SK-N-SH (cell line): ENCODE measurements at regions not wholly inside any gene's neighbourhood (a gene's known extent, or its start where the extent isn't known, plus 50 kb on each side); places are given as distances from the start of the nearest gene placed in this dataset.

Experiments
- CTCF ChIA-PET: fragments of 300-600, 350-600 bp; formaldehyde crosslinking; extraction: SDS; loops from one replicate; lab custom pipeline; 2021; lab: Yijun Ruan, JAX
- POLR2A ChIA-PET: fragments of 350-600 bp; sonication (Branson Sonifier 250); formaldehyde crosslinking; extraction: SDS; loops from one replicate; lab custom pipeline; 2020; ENCODE audit warnings: antibody characterized with exemption, inconsistent platforms; lab: Yijun Ruan, JAX
- DNase-seq: peaks from one replicate; pipeline ENCODE4 v3.0.0; 2012
- H2AFZ ChIP-seq: fragments of 200-600 bp; sonication (generic); 2 replicates; pipeline ENCODE4 v1.8.1; 2016; ENCODE audit warnings: antibody characterized with exemption, mild to moderate bottlenecking, low read depth
- H3F3A ChIP-seq: fragments of 200-600 bp; sonication (generic); replicated peaks from 2 replicates; pipeline ENCODE3; 2016; ENCODE audit warnings: antibody characterized with exemption, mild to moderate bottlenecking; ENCODE audit not compliant: insufficient read depth
- H3K27ac ChIP-seq, 2 experiments: fragments of 200-500 bp in 1 of 2; fragments of 200-600 bp in 1 of 2; sonication (Bioruptor generic) in 1 of 2; sonication (generic), shearing (Covaris generic) in 1 of 2; 2 replicates each; pipeline versions ENCODE4 v1.5.1 to v1.6.1; 2014 to 2016; ENCODE audit warnings: low read depth in 2 of 2, inconsistent platforms in 1 of 2, low read length in 1 of 2, mild to moderate bottlenecking in 1 of 2, mixed read lengths in 1 of 2
- H3K27me3 ChIP-seq: fragments of 200-600 bp; sonication (generic), shearing (Covaris generic); 2 replicates; pipeline ENCODE4 v1.6.1; 2016; ENCODE audit warnings: mixed run types; ENCODE audit not compliant: insufficient read depth
- H3K36me3 ChIP-seq, 2 experiments: fragments of 200-500 bp in 1 of 2; fragments of 200-600 bp in 1 of 2; sonication (Bioruptor generic) in 1 of 2; sonication (generic) in 1 of 2; replicated peaks in 1 of 2; 2 replicates each; pipeline versions ENCODE3 to v1.5.1; 2014 to 2016; ENCODE audit warnings: low read length in 1 of 2, mild to moderate bottlenecking in 1 of 2; ENCODE audit not compliant: insufficient read depth in 2 of 2, control insufficient read depth in 1 of 2
- H3K4me1 ChIP-seq, 2 experiments: fragments of 200-500 bp in 1 of 2; fragments of 200-600 bp in 1 of 2; sonication (Bioruptor generic) in 1 of 2; sonication (generic), shearing (Covaris generic) in 1 of 2; 2 replicates each; pipeline versions ENCODE4 v1.5.1 to v1.6.1; 2014 to 2016; ENCODE audit warnings: low read depth in 1 of 2, low read length in 1 of 2, mixed run types in 1 of 2; ENCODE audit not compliant: insufficient read depth in 2 of 2, control insufficient read depth in 1 of 2
- H3K4me2 ChIP-seq: fragments of 200-600 bp; sonication (generic), shearing (Covaris generic); 2 replicates; pipeline ENCODE4 v1.6.1; 2017; ENCODE audit warnings: mixed run types
- H3K4me3 ChIP-seq, 2 experiments: fragments of 200-500 bp in 1 of 2; fragments of 200-600 bp in 1 of 2; sonication (Bioruptor generic) in 1 of 2; sonication (generic), shearing (Covaris generic) in 1 of 2; 2 replicates each; pipeline versions ENCODE4 v1.5.1 to v1.8.1; 2014 to 2016; ENCODE audit warnings: low read depth in 2 of 2, inconsistent platforms in 1 of 2, low read length in 1 of 2, mild to moderate bottlenecking in 1 of 2, mixed read lengths in 1 of 2, moderate library complexity in 1 of 2
- H3K79me2 ChIP-seq: fragments of 200-600 bp; sonication (generic); 2 replicates; pipeline ENCODE4 v1.8.1; 2017; ENCODE audit warnings: mild to moderate bottlenecking; ENCODE audit not compliant: insufficient read depth
- H3K9ac ChIP-seq: fragments of 200-600 bp; sonication (generic); 2 replicates; pipeline ENCODE4 v1.6.1; 2017; ENCODE audit warnings: mixed run types
- H3K9me2 ChIP-seq: fragments of 200-600 bp; sonication (generic); 2 replicates; pipeline ENCODE4 v1.6.1; 2017; ENCODE audit warnings: mixed run types
- H3K9me3 ChIP-seq: fragments of 200-600 bp; sonication (generic); 2 replicates; pipeline ENCODE4 v1.6.1; 2017; ENCODE audit warnings: mixed run types, mild to moderate bottlenecking, moderate library complexity
- H4K20me1 ChIP-seq: fragments of 200-600 bp; sonication (generic); 2 replicates; pipeline ENCODE4 v1.6.1; 2017; ENCODE audit warnings: mild to moderate bottlenecking, mixed run types; ENCODE audit not compliant: insufficient read depth
- FOXJ3 ChIP-seq: sonication (generic); formaldehyde crosslinking; IDR thresholded peaks from 2 replicates; pipeline ENCODE4 v1.5.1; 2020; ENCODE audit warnings: mild to moderate bottlenecking, missing genetic modification reagents
- FOXM1 ChIP-seq: IDR thresholded peaks from 2 replicates; pipeline ENCODE4 v1.4.0; 2012; ENCODE audit warnings: low read depth, mild to moderate bottlenecking
- MXI1 ChIP-seq: IDR thresholded peaks from 2 replicates; pipeline ENCODE4 v1.6.1; 2012; ENCODE audit warnings: mild to moderate bottlenecking, low read depth, low read length, improper control_type of control experiment
- PBX3 ChIP-seq: IDR thresholded peaks from 2 replicates; pipeline ENCODE4; 2012
- RCOR1 ChIP-seq: fragments of 150-350 bp; IDR thresholded peaks from 2 replicates; pipeline ENCODE4 v1.6.1; 2017; ENCODE audit warnings: antibody characterized with exemption, low read length
- YY1 ChIP-seq: IDR thresholded peaks from 2 replicates; pipeline ENCODE4 v1.4.0; 2012; ENCODE audit warnings: low read depth, mild to moderate bottlenecking
- ZBTB33 ChIP-seq: IDR thresholded peaks from 2 replicates; pipeline ENCODE4 v1.4.0; 2012; ENCODE audit warnings: low read depth, borderline replicate concordance
- WGBS: methylation state at CpG from one replicate; pipeline ENCODE4 v1.1.6; 2017; ENCODE audit warnings: low lambda C conversion rate; 5-methylcytosine and 5-hydroxymethylcytosine counted together

- H3K9me3 ChIP-seq = no peaks in the 10 kb centered on the region
- H3K9ac ChIP-seq = no peak overlapping the region
- H4K20me1 ChIP-seq = no peaks in the 10 kb centered on the region
- H3K27me3 ChIP-seq = peaks cover 75% of the 10 kb centered on the region
- H3K36me3 ChIP-seq = no peaks in the 10 kb centered on the region
- no peaks in the 10 kb centered on the region for H3K9me2 ChIP-seq
- WGBS = 16% methylated on average over 17 of the region's 20 CpGs
- H3K27ac ChIP-seq = no peak overlapping the region
- no peaks in the 10 kb centered on the region for H3K79me2 ChIP-seq
- ChIA-PET POLR2A (no interaction called here), CTCF (no interaction called here)
- no peak overlapping the region for H3K4me3 ChIP-seq
- DNase-seq = no peak
- no peaks in the 10 kb centered on the region for H3F3A ChIP-seq
- H3K4me1 ChIP-seq = no peaks in the 10 kb centered on the region
- no peak overlapping the region for H2AFZ ChIP-seq
- TF ChIP-seq PBX3 = no peak
- no peak overlapping the region for H3K4me2 ChIP-seq
Observed at GRCh38 chr7:156096771-156097538, 284.7 kb upstream of the SHH start.

- H3F3A ChIP-seq = no peaks in the 10 kb centered on the region
- no peak overlapping the region for H3K4me2 ChIP-seq
- ChIA-PET CTCF (no interaction called here), POLR2A (no interaction called here)
- H3K9me3 ChIP-seq = no peaks in the 10 kb centered on the region
- H3K4me1 ChIP-seq = no peaks in the 10 kb centered on the region
- no peak for DNase-seq
- no peak overlapping the region for H3K9ac ChIP-seq
- H3K36me3 ChIP-seq = no peaks in the 10 kb centered on the region
- no peak overlapping the region for H2AFZ ChIP-seq
- peaks cover 84% of the 10 kb centered on the region for H3K27me3 ChIP-seq
- H3K4me3 ChIP-seq = no peak overlapping the region
- H3K9me2 ChIP-seq = no peaks in the 10 kb centered on the region
- no peak overlapping the region for H3K27ac ChIP-seq
- no peaks in the 10 kb centered on the region for H3K79me2 ChIP-seq
- no peaks in the 10 kb centered on the region for H4K20me1 ChIP-seq
- TF ChIP-seq ZBTB33 (no peak), RCOR1 (no peak), YY1 (no peak), MXI1 (no peak), FOXM1 (no peak), FOXJ3 (no peak)
- WGBS = 8% methylated on average over 9 of the region's 9 CpGs
Observed at GRCh38 chr7:156095908-156096539, 283.8 kb upstream of the SHH start.
